CD14-positive monocyte (primary cell): ENCODE measurements at regions not wholly inside any gene's neighbourhood (a gene's known extent, or its start where the extent isn't known, plus 50 kb on each side); places are given as distances from the start of the nearest gene placed in this dataset.

Experiments used
- DNase-seq, 3 donors: peaks; one replicate each; pipeline ENCODE4 v3.0.0-alpha.2; 2011 to 2022
- H2AFZ ChIP-seq: 2 replicates; pipeline ENCODE4 v1.6.0; 2012; ENCODE audit warnings: mild to moderate bottlenecking, low read depth, low read length, inconsistent platforms; ENCODE audit not compliant: insufficient read depth, poor library complexity, severe bottlenecking
- H3K27ac ChIP-seq, 2 donors: 1 replicate in 1 of 2; 2 replicates in 1 of 2; pipeline ENCODE4 v1.5.1; 2012 to 2013; ENCODE audit warnings: low read length in 2 of 2, control low read depth in 1 of 2, inconsistent platforms in 1 of 2, low read depth in 1 of 2, mild to moderate bottlenecking in 1 of 2
- H3K27me3 ChIP-seq, 2 donors: one replicate each; pipeline versions ENCODE4 v1.6.0 to v1.6.1; 2011 to 2013; ENCODE audit warnings: low read length in 2 of 2; ENCODE audit not compliant: control insufficient read depth in 2 of 2, insufficient read depth in 2 of 2
- H3K36me3 ChIP-seq, 2 donors: replicated peaks in 1 of 2; 1 replicate in 1 of 2; 2 replicates in 1 of 2; pipeline versions ENCODE4 v1.5.1 to v1.6.1; 2012 to 2013; ENCODE audit warnings: low read length in 2 of 2, control low read depth in 1 of 2, inconsistent platforms in 1 of 2, mild to moderate bottlenecking in 1 of 2; ENCODE audit not compliant: insufficient read depth in 2 of 2, control insufficient read depth in 1 of 2
- H3K4me1 ChIP-seq, 2 donors: 1 replicate in 1 of 2; 2 replicates in 1 of 2; pipeline versions ENCODE4 v1.5.1 to v1.6.1; 2012 to 2013; ENCODE audit warnings: low read length in 2 of 2, control low read depth in 1 of 2, inconsistent platforms in 1 of 2, mild to moderate bottlenecking in 1 of 2, moderate library complexity in 1 of 2; ENCODE audit not compliant: insufficient read depth in 2 of 2, control insufficient read depth in 1 of 2
- H3K4me2 ChIP-seq: replicated peaks from 2 replicates; pipeline ENCODE3; 2012; ENCODE audit warnings: low read length, moderate library complexity, mild to moderate bottlenecking; ENCODE audit not compliant: poor library complexity, severe bottlenecking; ENCODE audit errors: extremely low read depth
- H3K4me3 ChIP-seq, 3 experiments: fragments of 200-600 bp in 1 of 3; sonication (generic) in 1 of 3; replicated peaks in 1 of 3; 1 replicate in 2 of 3; 2 replicates in 1 of 3; pipeline ENCODE4 v1.5.1; 2011 to 2013; ENCODE audit warnings: low read length in 3 of 3, mild to moderate bottlenecking in 3 of 3, control low read depth in 2 of 3, low read depth in 2 of 3, inconsistent platforms in 1 of 3, moderate library complexity in 1 of 3
- H3K79me2 ChIP-seq: 2 replicates; pipeline ENCODE4 v1.6.0; 2012; ENCODE audit warnings: mild to moderate bottlenecking, control low read depth, inconsistent platforms, low read length, moderate library complexity; ENCODE audit not compliant: insufficient read depth
- H3K9ac ChIP-seq: 2 replicates; pipeline ENCODE4 v1.6.0; 2017; ENCODE audit warnings: low read length, mild to moderate bottlenecking; ENCODE audit not compliant: insufficient read depth, poor library complexity, severe bottlenecking
- H3K9me3 ChIP-seq, 2 donors: replicated peaks in 1 of 2; 1 replicate in 1 of 2; 2 replicates in 1 of 2; pipeline versions ENCODE4 v1.5.1 to v1.6.1; 2012 to 2013; ENCODE audit warnings: low read length in 2 of 2, control low read depth in 1 of 2; ENCODE audit not compliant: control insufficient read depth in 1 of 2, insufficient read depth in 1 of 2
- H4K20me1 ChIP-seq: 2 replicates; pipeline ENCODE4 v1.6.0; 2012; ENCODE audit warnings: mild to moderate bottlenecking, low read length, control low read depth, moderate library complexity; ENCODE audit not compliant: insufficient read depth
- H3K27ac Mint-ChIP-seq, 7 donors: one replicate each; pipeline ENCODE4 v1.8.0; 2020; ENCODE audit warnings: mild to moderate bottlenecking in 7 of 7, mixed read lengths in 7 of 7, moderate library complexity in 6 of 7, inconsistent platforms in 2 of 7
- H3K27me3 Mint-ChIP-seq, 3 donors: one replicate each; pipeline ENCODE4 v1.8.0; 2021 to 2022; ENCODE audit warnings: low read depth in 3 of 3, mild to moderate bottlenecking in 3 of 3, mixed read lengths in 3 of 3, moderate library complexity in 3 of 3, inconsistent platforms in 1 of 3
- H3K36me3 Mint-ChIP-seq, 2 donors: one replicate each; pipeline ENCODE4 v1.8.0; 2020; ENCODE audit warnings: mixed read lengths in 2 of 2, inconsistent platforms in 1 of 2, mild to moderate bottlenecking in 1 of 2
- H3K4me1 Mint-ChIP-seq: one replicate; pipeline ENCODE4 v1.8.0; 2020; ENCODE audit warnings: mild to moderate bottlenecking, mixed read lengths
- H3K4me3 Mint-ChIP-seq, 2 donors: one replicate each; pipeline ENCODE4 v1.8.0; 2020; ENCODE audit warnings: mild to moderate bottlenecking in 2 of 2, mixed read lengths in 2 of 2, moderate library complexity in 1 of 2
- H3K9me3 Mint-ChIP-seq, 7 donors: one replicate each; pipeline ENCODE4 v1.8.0; 2020 to 2022; ENCODE audit warnings: mixed read lengths in 7 of 7, mild to moderate bottlenecking in 6 of 7, moderate library complexity in 6 of 7, inconsistent platforms in 2 of 7
- WGBS: methylation state at CpG from one replicate; pipeline ENCODE4 v1.1.5; 2013; ENCODE audit warnings: missing lambda C conversion rate; ENCODE audit not compliant: insufficient coverage; 5-methylcytosine and 5-hydroxymethylcytosine counted together
- intact Hi-C, 2 donors: fragments of 100-400 bp; cut with micrococcal nuclease; formaldehyde crosslinking; loops; one replicate each; pipeline versions ENCODE4 v1.15.0 to v1.15.1; 2023
- TF ChIP-seq, protein P1 (sequence below): fragments of 200-600 bp; IDR thresholded peaks from one replicate; pipeline ENCODE4 v1.8.0; 2022; ENCODE audit warnings: antibody characterized with exemption, mild to moderate bottlenecking

DNA sequence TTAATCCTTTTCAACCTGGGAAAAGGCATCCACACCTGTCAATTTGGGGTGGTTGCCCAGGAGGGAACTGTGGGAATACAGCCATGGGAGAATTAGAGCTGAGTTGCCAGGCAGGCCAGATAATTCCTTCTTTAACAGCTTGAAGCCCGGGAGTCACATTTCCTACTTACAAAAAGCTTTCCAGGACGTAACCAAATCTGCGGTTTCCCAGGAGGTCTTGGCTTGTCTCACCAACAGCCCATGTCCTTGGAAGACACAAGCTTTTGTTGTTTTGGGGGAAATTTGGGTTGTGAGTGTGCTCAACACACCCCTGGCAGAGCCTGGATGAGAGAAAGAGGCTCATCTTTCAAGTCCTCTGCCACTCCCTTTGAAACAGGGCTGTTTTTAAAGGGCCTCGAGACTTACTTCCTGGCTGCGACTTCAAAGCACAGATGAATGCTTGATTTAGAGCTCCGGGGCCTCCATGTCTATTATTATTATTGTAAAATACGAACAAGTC is 465.9 kb upstream of the BTBD3 start:
- peak overlapping the region; percentile 55 for H2AFZ ChIP-seq
- no peak overlapping the region for H3K4me3 Mint-ChIP-seq
- H3K4me1 ChIP-seq = peaks cover 24 to 37% of the 10 kb centered on the region in 2 donors
- H3K9me3 Mint-ChIP-seq = peaks cover 0 to 7% (median 3%) of the 10 kb centered on the region in 7 donors
- no peaks in the 10 kb centered on the region for H3K36me3 ChIP-seq
- H3K27me3 ChIP-seq = no peaks in the 10 kb centered on the region
- no peaks in the 10 kb centered on the region for H3K36me3 Mint-ChIP-seq
- DNase-seq = no peak
- WGBS = no CpG with 5 or more reads among the region's 7 CpGs
- H3K9ac ChIP-seq = no peak overlapping the region
- peak overlapping the region in 1 of 3 experiments; percentile 1 for H3K4me3 ChIP-seq
- peak overlapping the region; percentile 33 for H3K4me2 ChIP-seq
- H3K4me1 Mint-ChIP-seq = peaks cover 30% of the 10 kb centered on the region
- H3K27me3 Mint-ChIP-seq = peaks cover 0 to 1% (median 0%) of the 10 kb centered on the region in 3 donors
- H3K27ac Mint-ChIP-seq = peak overlapping the region; percentile 18 to 87 (median 60)
- H3K79me2 ChIP-seq = no peaks in the 10 kb centered on the region
- intact Hi-C loops = no loop called here
- TF ChIP-seq, protein P1, sequence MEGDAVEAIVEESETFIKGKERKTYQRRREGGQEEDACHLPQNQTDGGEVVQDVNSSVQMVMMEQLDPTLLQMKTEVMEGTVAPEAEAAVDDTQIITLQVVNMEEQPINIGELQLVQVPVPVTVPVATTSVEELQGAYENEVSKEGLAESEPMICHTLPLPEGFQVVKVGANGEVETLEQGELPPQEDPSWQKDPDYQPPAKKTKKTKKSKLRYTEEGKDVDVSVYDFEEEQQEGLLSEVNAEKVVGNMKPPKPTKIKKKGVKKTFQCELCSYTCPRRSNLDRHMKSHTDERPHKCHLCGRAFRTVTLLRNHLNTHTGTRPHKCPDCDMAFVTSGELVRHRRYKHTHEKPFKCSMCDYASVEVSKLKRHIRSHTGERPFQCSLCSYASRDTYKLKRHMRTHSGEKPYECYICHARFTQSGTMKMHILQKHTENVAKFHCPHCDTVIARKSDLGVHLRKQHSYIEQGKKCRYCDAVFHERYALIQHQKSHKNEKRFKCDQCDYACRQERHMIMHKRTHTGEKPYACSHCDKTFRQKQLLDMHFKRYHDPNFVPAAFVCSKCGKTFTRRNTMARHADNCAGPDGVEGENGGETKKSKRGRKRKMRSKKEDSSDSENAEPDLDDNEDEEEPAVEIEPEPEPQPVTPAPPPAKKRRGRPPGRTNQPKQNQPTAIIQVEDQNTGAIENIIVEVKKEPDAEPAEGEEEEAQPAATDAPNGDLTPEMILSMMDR = no peak
- H3K9me3 ChIP-seq = no peaks in the 10 kb centered on the region
- no peaks in the 10 kb centered on the region for H4K20me1 ChIP-seq
- peak overlapping the region; percentile 14 to 73 for H3K27ac ChIP-seq

DNA sequence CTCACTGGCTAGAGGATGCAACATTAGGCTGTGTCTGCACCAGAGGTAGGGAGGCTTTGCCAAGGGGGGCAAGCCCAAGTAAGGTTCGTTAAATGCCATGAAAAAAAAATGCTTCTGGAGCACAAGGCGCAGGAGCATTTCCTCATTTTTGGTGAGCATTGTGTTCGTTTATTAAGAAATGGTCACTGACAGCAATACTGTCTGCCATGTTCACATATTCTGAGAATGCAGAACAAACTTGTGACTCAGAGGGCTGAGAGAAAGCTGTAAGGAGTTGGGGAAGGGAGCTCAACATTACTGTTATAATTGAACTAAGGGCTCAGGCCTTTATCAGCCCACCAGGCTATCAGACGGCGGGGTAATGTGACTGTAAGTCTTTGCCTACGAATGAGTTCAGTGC is 465.4 kb upstream of the BTBD3 start:
- Histone ChIP-seq H3K4me2 (peak overlapping the region; percentile 33), H3K9me3 (no peaks in the 10 kb centered on the region), H4K20me1 (no peaks in the 10 kb centered on the region), H3K27ac (peak overlapping the region; percentile 14 to 73), H3K4me1 (peaks cover 24 to 42% of the 10 kb centered on the region in 2 donors), H2AFZ (peak overlapping the region; percentile 55), H3K36me3 (no peaks in the 10 kb centered on the region), H3K4me3 (peak overlapping the region in 1 of 3 experiments; percentile 1), H3K79me2 (no peaks in the 10 kb centered on the region), H3K9ac (no peak overlapping the region), H3K27me3 (no peaks in the 10 kb centered on the region)
- TF ChIP-seq, protein P1 = no peak
- peak overlapping the region in 1 of 2 donors; percentile 43 for H3K4me3 Mint-ChIP-seq
- H3K36me3 Mint-ChIP-seq = no peaks in the 10 kb centered on the region
- 20% methylated on average over 3 of the region's 6 CpGs for WGBS
- peaks cover 0 to 1% (median 0%) of the 10 kb centered on the region in 3 donors for H3K27me3 Mint-ChIP-seq
- DNase-seq = peak; percentile 63 to 76 (median 67)
- peaks cover 34% of the 10 kb centered on the region for H3K4me1 Mint-ChIP-seq
- intact Hi-C loops = no loop called here
- H3K27ac Mint-ChIP-seq = peak overlapping the region; percentile 39 to 87 (median 62)
- peaks cover 0 to 7% (median 3%) of the 10 kb centered on the region in 7 donors for H3K9me3 Mint-ChIP-seq
